ENCODE measurements at regions not wholly inside any gene's neighbourhood (a gene's known extent, or its start where the extent isn't known, plus 50 kb on each side); places are given as distances from the start of the nearest gene placed in this dataset.

DNA sequence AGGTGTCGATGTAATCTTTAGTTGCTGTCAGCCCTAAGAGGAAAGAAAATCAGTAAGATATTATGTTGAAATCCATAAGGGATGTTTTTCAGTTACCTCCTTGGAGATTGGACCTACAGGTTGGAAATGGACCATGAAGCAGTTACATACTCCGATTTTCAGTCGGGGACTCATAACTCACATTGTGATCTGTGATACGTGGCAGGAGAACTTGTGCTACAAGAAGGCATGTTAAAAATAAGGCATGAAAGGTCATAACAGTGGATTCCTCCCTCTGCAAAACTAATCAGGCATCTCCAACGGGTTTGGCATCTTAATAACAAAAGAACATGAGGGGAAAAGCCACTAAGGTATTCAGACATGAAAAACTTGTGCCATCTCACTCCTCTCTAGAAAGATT, 111.2 kb upstream of the CACHD1 start (continued):
- TF ChIP-seq, protein P1, sequence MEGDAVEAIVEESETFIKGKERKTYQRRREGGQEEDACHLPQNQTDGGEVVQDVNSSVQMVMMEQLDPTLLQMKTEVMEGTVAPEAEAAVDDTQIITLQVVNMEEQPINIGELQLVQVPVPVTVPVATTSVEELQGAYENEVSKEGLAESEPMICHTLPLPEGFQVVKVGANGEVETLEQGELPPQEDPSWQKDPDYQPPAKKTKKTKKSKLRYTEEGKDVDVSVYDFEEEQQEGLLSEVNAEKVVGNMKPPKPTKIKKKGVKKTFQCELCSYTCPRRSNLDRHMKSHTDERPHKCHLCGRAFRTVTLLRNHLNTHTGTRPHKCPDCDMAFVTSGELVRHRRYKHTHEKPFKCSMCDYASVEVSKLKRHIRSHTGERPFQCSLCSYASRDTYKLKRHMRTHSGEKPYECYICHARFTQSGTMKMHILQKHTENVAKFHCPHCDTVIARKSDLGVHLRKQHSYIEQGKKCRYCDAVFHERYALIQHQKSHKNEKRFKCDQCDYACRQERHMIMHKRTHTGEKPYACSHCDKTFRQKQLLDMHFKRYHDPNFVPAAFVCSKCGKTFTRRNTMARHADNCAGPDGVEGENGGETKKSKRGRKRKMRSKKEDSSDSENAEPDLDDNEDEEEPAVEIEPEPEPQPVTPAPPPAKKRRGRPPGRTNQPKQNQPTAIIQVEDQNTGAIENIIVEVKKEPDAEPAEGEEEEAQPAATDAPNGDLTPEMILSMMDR (IDR thresholded peaks at IDR 0.05; ENCODE audit: low read depth, low read length, missing input control) = no peak
- TF ChIP-seq JUND (IDR thresholded peaks at IDR 0.05) = no peak
- TF ChIP-seq HNF4G (IDR thresholded peaks at IDR 0.05) = no peak
- no peak for TF ChIP-seq YY1 (IDR thresholded peaks at IDR 0.05)

DNA sequence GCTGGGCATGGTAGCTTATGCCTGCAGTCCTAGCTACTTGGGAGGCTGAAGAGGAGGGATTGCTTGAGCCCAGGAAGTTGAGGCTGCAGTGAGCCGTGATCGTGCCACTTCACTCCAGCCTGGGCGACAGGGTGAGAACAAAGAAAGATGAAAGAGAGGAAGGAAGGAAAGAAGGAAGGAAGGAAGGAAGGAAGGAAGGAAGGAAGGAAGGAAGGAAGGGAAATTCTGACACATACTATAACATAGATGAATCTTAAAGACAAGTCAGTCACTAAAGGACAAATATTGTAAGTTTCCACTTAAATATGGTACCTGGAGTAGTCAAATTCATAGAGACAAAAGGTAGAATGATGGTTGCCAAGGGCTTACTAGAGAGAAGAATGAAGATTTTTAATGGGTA, 108.0 kb upstream of the CACHD1 start:
- Histone ChIP-seq H3K4me3 (ENCODE audit: low read depth in 1 of 3, low read length in 3 of 3) (no peak overlapping the region), H3K36me3 (ENCODE audit: control insufficient read depth in 4 of 4, insufficient read depth in 3 of 4, low read depth in 1 of 4, low read length in 3 of 4) (no peaks in the 10 kb centered on the region), H3K4me1 (ENCODE audit: control insufficient read depth in 4 of 4, insufficient read depth in 4 of 4, low read length in 3 of 4) (no peaks in the 10 kb centered on the region), H3K9ac (ENCODE audit: low read depth in 1 of 2, low read length in 2 of 2) (no peak overlapping the region), H3K27ac (ENCODE audit: low read depth in 1 of 2, low read length in 2 of 2) (no peak overlapping the region), H3K9me3 (ENCODE audit: control insufficient read depth in 4 of 4, low read length in 3 of 4) (no peaks in the 10 kb centered on the region), H3K27me3 (ENCODE audit: control insufficient read depth in 4 of 4, insufficient read depth in 4 of 4, low read length in 3 of 4) (no peaks in the 10 kb centered on the region)
- DNase-seq (ENCODE audit: low spot score) = no peak
- TF ChIP-seq RXRA (IDR thresholded peaks at IDR 0.05) = no peak
- no peak for TF ChIP-seq FOXA1 (IDR thresholded peaks at IDR 0.05)
- TF ChIP-seq HNF4A (conservative IDR thresholded peaks at IDR 0.05) = no peak
- TF ChIP-seq, protein P2, sequence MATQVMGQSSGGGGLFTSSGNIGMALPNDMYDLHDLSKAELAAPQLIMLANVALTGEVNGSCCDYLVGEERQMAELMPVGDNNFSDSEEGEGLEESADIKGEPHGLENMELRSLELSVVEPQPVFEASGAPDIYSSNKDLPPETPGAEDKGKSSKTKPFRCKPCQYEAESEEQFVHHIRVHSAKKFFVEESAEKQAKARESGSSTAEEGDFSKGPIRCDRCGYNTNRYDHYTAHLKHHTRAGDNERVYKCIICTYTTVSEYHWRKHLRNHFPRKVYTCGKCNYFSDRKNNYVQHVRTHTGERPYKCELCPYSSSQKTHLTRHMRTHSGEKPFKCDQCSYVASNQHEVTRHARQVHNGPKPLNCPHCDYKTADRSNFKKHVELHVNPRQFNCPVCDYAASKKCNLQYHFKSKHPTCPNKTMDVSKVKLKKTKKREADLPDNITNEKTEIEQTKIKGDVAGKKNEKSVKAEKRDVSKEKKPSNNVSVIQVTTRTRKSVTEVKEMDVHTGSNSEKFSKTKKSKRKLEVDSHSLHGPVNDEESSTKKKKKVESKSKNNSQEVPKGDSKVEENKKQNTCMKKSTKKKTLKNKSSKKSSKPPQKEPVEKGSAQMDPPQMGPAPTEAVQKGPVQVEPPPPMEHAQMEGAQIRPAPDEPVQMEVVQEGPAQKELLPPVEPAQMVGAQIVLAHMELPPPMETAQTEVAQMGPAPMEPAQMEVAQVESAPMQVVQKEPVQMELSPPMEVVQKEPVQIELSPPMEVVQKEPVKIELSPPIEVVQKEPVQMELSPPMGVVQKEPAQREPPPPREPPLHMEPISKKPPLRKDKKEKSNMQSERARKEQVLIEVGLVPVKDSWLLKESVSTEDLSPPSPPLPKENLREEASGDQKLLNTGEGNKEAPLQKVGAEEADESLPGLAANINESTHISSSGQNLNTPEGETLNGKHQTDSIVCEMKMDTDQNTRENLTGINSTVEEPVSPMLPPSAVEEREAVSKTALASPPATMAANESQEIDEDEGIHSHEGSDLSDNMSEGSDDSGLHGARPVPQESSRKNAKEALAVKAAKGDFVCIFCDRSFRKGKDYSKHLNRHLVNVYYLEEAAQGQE (IDR thresholded peaks at IDR 0.05) = no peak
- TF ChIP-seq RAD21 (IDR thresholded peaks at IDR 0.05) = no peak
- no peak for TF ChIP-seq HNF4G (IDR thresholded peaks at IDR 0.05)
- TF ChIP-seq TAF1 (conservative IDR thresholded peaks at IDR 0.05) = no peak
- TF ChIP-seq, protein P1 (IDR thresholded peaks at IDR 0.05; ENCODE audit: low read depth, low read length, missing input control) = no peak
- no peak for TF ChIP-seq JUND (IDR thresholded peaks at IDR 0.05)
- WGBS = 90% methylated on average over 3 of the region's 3 CpGs

- no peaks in the 10 kb centered on the region for H3K27me3 ChIP-seq (ENCODE audit: control insufficient read depth in 4 of 4, insufficient read depth in 4 of 4, low read length in 3 of 4)
- no peak for DNase-seq (ENCODE audit: low spot score)
- TF ChIP-seq HNF4G (IDR thresholded peaks at IDR 0.05) (no peak), YY1 (IDR thresholded peaks at IDR 0.05) (no peak), RAD21 (IDR thresholded peaks at IDR 0.05) (no peak), TAF1 (conservative IDR thresholded peaks at IDR 0.05) (no peak), GABPA (IDR thresholded peaks at IDR 0.05 in 1 of 2, conservative IDR thresholded peaks at IDR 0.05 in 1 of 2) (no peak), MAX (IDR thresholded peaks at IDR 0.05) (no peak), FOXA1 (IDR thresholded peaks at IDR 0.05) (no peak), JUND (IDR thresholded peaks at IDR 0.05) (no peak), NR2F2 (IDR thresholded peaks at IDR 0.05) (no peak), HNF4A (conservative IDR thresholded peaks at IDR 0.05) (no peak), RXRA (IDR thresholded peaks at IDR 0.05) (no peak)
- TF ChIP-seq, protein P3, sequence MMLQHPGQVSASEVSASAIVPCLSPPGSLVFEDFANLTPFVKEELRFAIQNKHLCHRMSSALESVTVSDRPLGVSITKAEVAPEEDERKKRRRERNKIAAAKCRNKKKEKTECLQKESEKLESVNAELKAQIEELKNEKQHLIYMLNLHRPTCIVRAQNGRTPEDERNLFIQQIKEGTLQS (IDR thresholded peaks at IDR 0.05) = no peak
- TF ChIP-seq, protein P1 (IDR thresholded peaks at IDR 0.05; ENCODE audit: low read depth, low read length, missing input control) = no peak
- TF ChIP-seq, protein P2 (IDR thresholded peaks at IDR 0.05) = no peak
Measured at GRCh38 chr1:64363111-64363510, 106.8 kb upstream of the CACHD1 start.

More at GRCh38 chr1:64363111-64363510, 106.8 kb upstream of the CACHD1 start:
- Histone ChIP-seq H3K9me3 (ENCODE audit: control insufficient read depth in 4 of 4, low read length in 3 of 4) (no peaks in the 10 kb centered on the region), H3K4me3 (ENCODE audit: low read depth in 1 of 3, low read length in 3 of 3) (no peak overlapping the region), H3K4me1 (ENCODE audit: control insufficient read depth in 4 of 4, insufficient read depth in 4 of 4, low read length in 3 of 4) (no peaks in the 10 kb centered on the region), H3K9ac (ENCODE audit: low read depth in 1 of 2, low read length in 2 of 2) (no peak overlapping the region), H3K36me3 (ENCODE audit: control insufficient read depth in 4 of 4, insufficient read depth in 3 of 4, low read depth in 1 of 4, low read length in 3 of 4) (no peaks in the 10 kb centered on the region), H3K27ac (ENCODE audit: low read depth in 1 of 2, low read length in 2 of 2) (no peak overlapping the region)
- WGBS = 86% methylated on average over 4 of the region's 4 CpGs
